K562 (cell line): ENCODE measurements at regions not wholly inside any gene's neighbourhood (a gene's known extent, or its start where the extent isn't known, plus 50 kb on each side); places are given as distances from the start of the nearest gene placed in this dataset.

Experiments used
- BRD9 ChIP-seq: fragments of 450-650 bp; IDR thresholded peaks from 2 replicates; pipeline ENCODE4 v1.6.1; 2018; ENCODE audit warnings: low read depth; ENCODE audit not compliant: partially characterized antibody
- CREB1 ChIP-seq, 2 experiments: sonication (generic) in 1 of 2; formaldehyde crosslinking in 1 of 2; IDR thresholded peaks; 2 replicates each; pipeline versions ENCODE4 v1.6.1 to v1.8.0; 2012 to 2022; ENCODE audit warnings: inconsistent platforms in 1 of 2, mild to moderate bottlenecking in 1 of 2, missing genetic modification reagents in 1 of 2, moderate library complexity in 1 of 2
- DLX4 ChIP-seq: fragments of 250-450 bp; sonication (Bioruptor Pico); IDR thresholded peaks from 2 replicates; pipeline ENCODE4 v1.6.1; 2021; ENCODE audit warnings: mild to moderate bottlenecking
- ID3 ChIP-seq, 2 experiments: fragments of 250-450 bp in 1 of 2; fragments of 450-650 bp in 1 of 2; sonication (Bioruptor Pico) in 1 of 2; IDR thresholded peaks; 2 replicates each; pipeline versions ENCODE4 v1.6.1 to v1.8.0; 2016 to 2021; ENCODE audit warnings: mild to moderate bottlenecking in 2 of 2, moderate library complexity in 2 of 2, missing compliant biosample characterization in 1 of 2, missing genetic modification characterization in 1 of 2
- MBD1 ChIP-seq: fragments of 250-450 bp; sonication (Bioruptor Pico); IDR thresholded peaks from 2 replicates; pipeline ENCODE4 v1.8.0; 2022; ENCODE audit warnings: inconsistent platforms
- MLLT1 ChIP-seq, 2 experiments: fragments of 450-650 bp; IDR thresholded peaks; 2 replicates each; pipeline ENCODE4 v1.6.1; 2016
- MNT ChIP-seq, 2 experiments: fragments of 450-650 bp; conservative IDR thresholded peaks; 2 replicates each; pipeline ENCODE4 v1.6.1; 2017; ENCODE audit warnings: mild to moderate bottlenecking in 2 of 2, moderate library complexity in 2 of 2
- NFYB ChIP-seq: IDR thresholded peaks from 2 replicates; pipeline ENCODE4 v1.6.1; 2011; ENCODE audit warnings: mild to moderate bottlenecking, moderate library complexity; ENCODE audit not compliant: insufficient read length; ENCODE audit errors: extremely low read depth
- PHF21A ChIP-seq: fragments of 450-650 bp; IDR thresholded peaks from 2 replicates; pipeline ENCODE4 v1.6.1; 2017; ENCODE audit warnings: low read depth, borderline replicate concordance
- PKNOX1 ChIP-seq: fragments of 450-650 bp; IDR thresholded peaks from 2 replicates; pipeline ENCODE4 v1.6.1; 2016
- RUNX1 ChIP-seq: sonication (generic); IDR thresholded peaks from 2 replicates; pipeline ENCODE4 v1.6.1; 2016; ENCODE audit warnings: antibody characterized with exemption, low read depth
- SFPQ ChIP-seq: fragments of 200-400 bp; formaldehyde crosslinking; IDR thresholded peaks from 2 replicates; pipeline ENCODE4 v1.6.1; 2017; ENCODE audit warnings: mild to moderate bottlenecking, low read depth, low read length, moderate library complexity
- ZNF444 ChIP-seq: fragments of 250-450 bp; sonication (Bioruptor Pico); IDR thresholded peaks from 2 replicates; pipeline ENCODE4 v1.4.0; 2020; ENCODE audit warnings: mild to moderate bottlenecking, moderate library complexity
- ZNF696 ChIP-seq: fragments of 250-450 bp; sonication (Bioruptor Pico); conservative IDR thresholded peaks from 2 replicates; pipeline ENCODE4 v1.4.0; 2020; ENCODE audit warnings: mild to moderate bottlenecking, moderate library complexity
- ZZZ3 ChIP-seq: fragments of 450-650 bp; IDR thresholded peaks from 2 replicates; pipeline ENCODE4 v1.6.1; 2016; ENCODE audit warnings: antibody characterized with exemption, mild to moderate bottlenecking, moderate library complexity

- TF ChIP-seq PHF21A = no peak
- no peak for TF ChIP-seq CREB1 (IDR thresholded peaks at IDR 0.05)
- peak; percentile 47; the same call in 1 of the 2 replicates for TF ChIP-seq CREB1 (CRISPR knock-in tag; IDR thresholded peaks at IDR 0.05)
- no peak for TF ChIP-seq RUNX1
- TF ChIP-seq ID3 (CRISPR knock-in tag; IDR thresholded peaks at IDR 0.05) = no peak
- no peak; the same call in none of the 2 replicates for TF ChIP-seq ID3 (tag; IDR thresholded peaks at IDR 0.05)
- no peak for TF ChIP-seq BRD9
- no peak for TF ChIP-seq MNT (conservative IDR thresholded peaks at IDR 0.05)
- TF ChIP-seq SFPQ = no peak
- TF ChIP-seq PKNOX1 = no peak
- no peak for TF ChIP-seq MBD1 (CRISPR knock-in tag)
- TF ChIP-seq ZNF444 (CRISPR knock-in tag) = peak; percentile 21; the same call in 1 of the 2 replicates
- no peak for TF ChIP-seq DLX4 (CRISPR knock-in tag)
- peak in 1 of 2 experiments; percentile 81; a peak in 3 of 4 replicates for TF ChIP-seq MLLT1 (IDR thresholded peaks at IDR 0.05)
- TF ChIP-seq ZNF696 (CRISPR knock-in tag) = no peak
- TF ChIP-seq NFYB = peak; percentile 94
- no peak for TF ChIP-seq ZZZ3
Measured at GRCh38 chr22:20656902-20657836, 116.7 kb upstream of the SERPIND1 start (continued).
